SK-N-SH (cell line): ENCODE measurements at regions not wholly inside any gene's neighbourhood (a gene's known extent, or its start where the extent isn't known, plus 50 kb on each side); places are given as distances from the start of the nearest gene placed in this dataset.

Source experiments
- CTCF ChIA-PET: fragments of 300-600, 350-600 bp; formaldehyde crosslinking; extraction: SDS; loops from one replicate; lab custom pipeline; 2021; lab: Yijun Ruan, JAX
- POLR2A ChIA-PET: fragments of 350-600 bp; sonication (Branson Sonifier 250); formaldehyde crosslinking; extraction: SDS; loops from one replicate; lab custom pipeline; 2020; ENCODE audit warnings: antibody characterized with exemption, inconsistent platforms; lab: Yijun Ruan, JAX
- DNase-seq: peaks from one replicate; pipeline ENCODE4 v3.0.0; 2012
- H2AFZ ChIP-seq: fragments of 200-600 bp; sonication (generic); 2 replicates; pipeline ENCODE4 v1.8.1; 2016; ENCODE audit warnings: antibody characterized with exemption, mild to moderate bottlenecking, low read depth
- H3F3A ChIP-seq: fragments of 200-600 bp; sonication (generic); replicated peaks from 2 replicates; pipeline ENCODE3; 2016; ENCODE audit warnings: antibody characterized with exemption, mild to moderate bottlenecking; ENCODE audit not compliant: insufficient read depth
- H3K27ac ChIP-seq, 2 experiments: fragments of 200-500 bp in 1 of 2; fragments of 200-600 bp in 1 of 2; sonication (Bioruptor generic) in 1 of 2; sonication (generic), shearing (Covaris generic) in 1 of 2; 2 replicates each; pipeline versions ENCODE4 v1.5.1 to v1.6.1; 2014 to 2016; ENCODE audit warnings: low read depth in 2 of 2, inconsistent platforms in 1 of 2, low read length in 1 of 2, mild to moderate bottlenecking in 1 of 2, mixed read lengths in 1 of 2
- H3K27me3 ChIP-seq: fragments of 200-600 bp; sonication (generic), shearing (Covaris generic); 2 replicates; pipeline ENCODE4 v1.6.1; 2016; ENCODE audit warnings: mixed run types; ENCODE audit not compliant: insufficient read depth
- H3K36me3 ChIP-seq, 2 experiments: fragments of 200-500 bp in 1 of 2; fragments of 200-600 bp in 1 of 2; sonication (Bioruptor generic) in 1 of 2; sonication (generic) in 1 of 2; replicated peaks in 1 of 2; 2 replicates each; pipeline versions ENCODE3 to v1.5.1; 2014 to 2016; ENCODE audit warnings: low read length in 1 of 2, mild to moderate bottlenecking in 1 of 2; ENCODE audit not compliant: insufficient read depth in 2 of 2, control insufficient read depth in 1 of 2
- H3K4me1 ChIP-seq, 2 experiments: fragments of 200-500 bp in 1 of 2; fragments of 200-600 bp in 1 of 2; sonication (Bioruptor generic) in 1 of 2; sonication (generic), shearing (Covaris generic) in 1 of 2; 2 replicates each; pipeline versions ENCODE4 v1.5.1 to v1.6.1; 2014 to 2016; ENCODE audit warnings: low read depth in 1 of 2, low read length in 1 of 2, mixed run types in 1 of 2; ENCODE audit not compliant: insufficient read depth in 2 of 2, control insufficient read depth in 1 of 2
- H3K4me2 ChIP-seq: fragments of 200-600 bp; sonication (generic), shearing (Covaris generic); 2 replicates; pipeline ENCODE4 v1.6.1; 2017; ENCODE audit warnings: mixed run types
- H3K4me3 ChIP-seq, 2 experiments: fragments of 200-500 bp in 1 of 2; fragments of 200-600 bp in 1 of 2; sonication (Bioruptor generic) in 1 of 2; sonication (generic), shearing (Covaris generic) in 1 of 2; 2 replicates each; pipeline versions ENCODE4 v1.5.1 to v1.8.1; 2014 to 2016; ENCODE audit warnings: low read depth in 2 of 2, inconsistent platforms in 1 of 2, low read length in 1 of 2, mild to moderate bottlenecking in 1 of 2, mixed read lengths in 1 of 2, moderate library complexity in 1 of 2
- H3K79me2 ChIP-seq: fragments of 200-600 bp; sonication (generic); 2 replicates; pipeline ENCODE4 v1.8.1; 2017; ENCODE audit warnings: mild to moderate bottlenecking; ENCODE audit not compliant: insufficient read depth
- H3K9ac ChIP-seq: fragments of 200-600 bp; sonication (generic); 2 replicates; pipeline ENCODE4 v1.6.1; 2017; ENCODE audit warnings: mixed run types
- H3K9me2 ChIP-seq: fragments of 200-600 bp; sonication (generic); 2 replicates; pipeline ENCODE4 v1.6.1; 2017; ENCODE audit warnings: mixed run types
- H3K9me3 ChIP-seq: fragments of 200-600 bp; sonication (generic); 2 replicates; pipeline ENCODE4 v1.6.1; 2017; ENCODE audit warnings: mixed run types, mild to moderate bottlenecking, moderate library complexity
- H4K20me1 ChIP-seq: fragments of 200-600 bp; sonication (generic); 2 replicates; pipeline ENCODE4 v1.6.1; 2017; ENCODE audit warnings: mild to moderate bottlenecking, mixed run types; ENCODE audit not compliant: insufficient read depth
- CHD2 ChIP-seq: fragments of 150-350 bp; IDR thresholded peaks from 2 replicates; pipeline ENCODE4 v1.6.1; 2018; ENCODE audit warnings: low read length; ENCODE audit not compliant: partially characterized antibody
- EP300 ChIP-seq, 2 experiments: IDR thresholded peaks; 2 replicates each; pipeline versions ENCODE4 v1.4.0 to v1.6.1; 2012; ENCODE audit warnings: borderline replicate concordance in 1 of 2, low read depth in 1 of 2, low read length in 1 of 2
- EZH2phosphoT487 ChIP-seq: fragments of 200-600 bp; sonication (generic); IDR thresholded peaks from 2 replicates; pipeline ENCODE4 v1.6.1; 2017; ENCODE audit warnings: low read depth, mixed run types, mild to moderate bottlenecking, antibody characterized with exemption, moderate library complexity, borderline replicate concordance
- FOXJ3 ChIP-seq: sonication (generic); formaldehyde crosslinking; IDR thresholded peaks from 2 replicates; pipeline ENCODE4 v1.5.1; 2020; ENCODE audit warnings: mild to moderate bottlenecking, missing genetic modification reagents
- FOXM1 ChIP-seq: IDR thresholded peaks from 2 replicates; pipeline ENCODE4 v1.4.0; 2012; ENCODE audit warnings: low read depth, mild to moderate bottlenecking
- MEF2A ChIP-seq: IDR thresholded peaks from 2 replicates; pipeline ENCODE4 v1.4.0; 2012; ENCODE audit warnings: low read depth, borderline replicate concordance
- MXI1 ChIP-seq: IDR thresholded peaks from 2 replicates; pipeline ENCODE4 v1.6.1; 2012; ENCODE audit warnings: mild to moderate bottlenecking, low read depth, low read length, improper control_type of control experiment
- NFIC ChIP-seq: IDR thresholded peaks from 2 replicates; pipeline ENCODE4 v1.4.0; 2012; ENCODE audit warnings: borderline replicate concordance
- NRF1 ChIP-seq: IDR thresholded peaks from 2 replicates; pipeline ENCODE4 v1.6.1; 2012; ENCODE audit warnings: low read depth, mild to moderate bottlenecking, low read length
- RFX5 ChIP-seq: IDR thresholded peaks from 2 replicates; pipeline ENCODE4 v1.6.1; 2012; ENCODE audit warnings: mild to moderate bottlenecking, improper control_type of control experiment, low read length
- WGBS: methylation state at CpG from one replicate; pipeline ENCODE4 v1.1.6; 2017; ENCODE audit warnings: low lambda C conversion rate; 5-methylcytosine and 5-hydroxymethylcytosine counted together
- TF ChIP-seq, protein P1 (sequence below): fragments of 150-350 bp; IDR thresholded peaks from 2 replicates; pipeline ENCODE4 v1.6.1; 2017; ENCODE audit warnings: antibody characterized with exemption, low read length, low read depth, borderline replicate concordance
- TF ChIP-seq, protein P2 (sequence below): IDR thresholded peaks from 2 replicates; pipeline ENCODE4 v1.6.1; 2012; ENCODE audit warnings: mild to moderate bottlenecking, low read depth, low read length, moderate library complexity
- TF ChIP-seq, protein P3 (sequence below): fragments of 150-350 bp; IDR thresholded peaks from 2 replicates; pipeline ENCODE4 v1.6.1; 2016; ENCODE audit warnings: mild to moderate bottlenecking, low read depth, low read length
- TF ChIP-seq, protein P4 (sequence below): IDR thresholded peaks from 2 replicates; pipeline ENCODE4 v1.4.0; 2012; ENCODE audit warnings: low read depth

DNA sequence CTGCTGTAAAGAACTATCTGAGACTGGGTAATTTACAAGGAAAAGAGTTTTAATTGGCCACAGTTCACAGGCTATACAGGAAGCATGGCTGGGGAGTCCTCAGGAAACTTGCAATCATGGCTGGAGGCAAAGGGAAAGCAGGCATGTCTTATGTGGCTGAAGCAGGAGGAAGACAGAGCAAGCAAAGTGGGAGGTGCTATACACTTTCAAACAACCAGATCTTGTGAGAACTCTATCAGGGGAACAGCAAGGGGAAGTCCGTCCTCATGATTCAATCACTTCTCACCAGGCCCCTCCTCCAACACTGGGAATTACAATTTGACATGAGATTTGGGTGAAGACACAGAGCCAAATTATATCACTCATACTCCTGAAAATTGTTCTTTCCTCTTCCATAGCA, 109.5 kb upstream of the PKP2 start:
- no peak overlapping the region for H3K9ac ChIP-seq
- POLR2A ChIA-PET = no interaction called here
- no peak overlapping the region for H3K27ac ChIP-seq

DNA sequence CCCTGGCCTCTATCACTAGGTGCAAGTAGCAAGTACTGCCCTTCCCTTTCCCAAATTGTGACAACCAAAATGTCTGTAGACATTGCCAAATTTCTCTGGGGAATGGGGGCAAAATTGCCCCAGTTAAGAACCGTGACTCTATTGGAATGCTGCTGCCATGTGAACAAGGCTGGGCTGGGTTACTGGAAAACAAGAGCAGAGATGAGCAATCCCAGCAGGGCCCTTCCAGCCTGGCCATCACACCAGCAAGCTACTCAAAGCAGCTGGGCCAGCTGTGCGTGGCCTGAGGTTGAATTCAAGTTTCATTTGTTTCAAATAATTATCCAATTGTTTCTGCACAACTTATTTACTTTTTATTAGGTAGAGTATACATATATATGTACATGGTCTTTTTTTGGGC, 103.4 kb upstream of the PKP2 start:
- Histone ChIP-seq H3K9ac (no peak overlapping the region), H3K4me2 (no peak overlapping the region)
- CTCF ChIA-PET = no interaction called here
- WGBS = 3% methylated on average over 2 of the region's 2 CpGs
- no peak for TF ChIP-seq NRF1
- TF ChIP-seq RFX5 = no peak
- TF ChIP-seq, protein P1, sequence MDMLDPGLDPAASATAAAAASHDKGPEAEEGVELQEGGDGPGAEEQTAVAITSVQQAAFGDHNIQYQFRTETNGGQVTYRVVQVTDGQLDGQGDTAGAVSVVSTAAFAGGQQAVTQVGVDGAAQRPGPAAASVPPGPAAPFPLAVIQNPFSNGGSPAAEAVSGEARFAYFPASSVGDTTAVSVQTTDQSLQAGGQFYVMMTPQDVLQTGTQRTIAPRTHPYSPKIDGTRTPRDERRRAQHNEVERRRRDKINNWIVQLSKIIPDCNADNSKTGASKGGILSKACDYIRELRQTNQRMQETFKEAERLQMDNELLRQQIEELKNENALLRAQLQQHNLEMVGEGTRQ = no peak
- no peak for TF ChIP-seq FOXM1
- TF ChIP-seq, protein P2, sequence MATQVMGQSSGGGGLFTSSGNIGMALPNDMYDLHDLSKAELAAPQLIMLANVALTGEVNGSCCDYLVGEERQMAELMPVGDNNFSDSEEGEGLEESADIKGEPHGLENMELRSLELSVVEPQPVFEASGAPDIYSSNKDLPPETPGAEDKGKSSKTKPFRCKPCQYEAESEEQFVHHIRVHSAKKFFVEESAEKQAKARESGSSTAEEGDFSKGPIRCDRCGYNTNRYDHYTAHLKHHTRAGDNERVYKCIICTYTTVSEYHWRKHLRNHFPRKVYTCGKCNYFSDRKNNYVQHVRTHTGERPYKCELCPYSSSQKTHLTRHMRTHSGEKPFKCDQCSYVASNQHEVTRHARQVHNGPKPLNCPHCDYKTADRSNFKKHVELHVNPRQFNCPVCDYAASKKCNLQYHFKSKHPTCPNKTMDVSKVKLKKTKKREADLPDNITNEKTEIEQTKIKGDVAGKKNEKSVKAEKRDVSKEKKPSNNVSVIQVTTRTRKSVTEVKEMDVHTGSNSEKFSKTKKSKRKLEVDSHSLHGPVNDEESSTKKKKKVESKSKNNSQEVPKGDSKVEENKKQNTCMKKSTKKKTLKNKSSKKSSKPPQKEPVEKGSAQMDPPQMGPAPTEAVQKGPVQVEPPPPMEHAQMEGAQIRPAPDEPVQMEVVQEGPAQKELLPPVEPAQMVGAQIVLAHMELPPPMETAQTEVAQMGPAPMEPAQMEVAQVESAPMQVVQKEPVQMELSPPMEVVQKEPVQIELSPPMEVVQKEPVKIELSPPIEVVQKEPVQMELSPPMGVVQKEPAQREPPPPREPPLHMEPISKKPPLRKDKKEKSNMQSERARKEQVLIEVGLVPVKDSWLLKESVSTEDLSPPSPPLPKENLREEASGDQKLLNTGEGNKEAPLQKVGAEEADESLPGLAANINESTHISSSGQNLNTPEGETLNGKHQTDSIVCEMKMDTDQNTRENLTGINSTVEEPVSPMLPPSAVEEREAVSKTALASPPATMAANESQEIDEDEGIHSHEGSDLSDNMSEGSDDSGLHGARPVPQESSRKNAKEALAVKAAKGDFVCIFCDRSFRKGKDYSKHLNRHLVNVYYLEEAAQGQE = no peak
- TF ChIP-seq EP300 (IDR thresholded peaks at IDR 0.05; ENCODE audit: borderline replicate concordance in 1 of 2, low read depth in 1 of 2, low read length in 1 of 2) = no peak
- TF ChIP-seq, protein P3, sequence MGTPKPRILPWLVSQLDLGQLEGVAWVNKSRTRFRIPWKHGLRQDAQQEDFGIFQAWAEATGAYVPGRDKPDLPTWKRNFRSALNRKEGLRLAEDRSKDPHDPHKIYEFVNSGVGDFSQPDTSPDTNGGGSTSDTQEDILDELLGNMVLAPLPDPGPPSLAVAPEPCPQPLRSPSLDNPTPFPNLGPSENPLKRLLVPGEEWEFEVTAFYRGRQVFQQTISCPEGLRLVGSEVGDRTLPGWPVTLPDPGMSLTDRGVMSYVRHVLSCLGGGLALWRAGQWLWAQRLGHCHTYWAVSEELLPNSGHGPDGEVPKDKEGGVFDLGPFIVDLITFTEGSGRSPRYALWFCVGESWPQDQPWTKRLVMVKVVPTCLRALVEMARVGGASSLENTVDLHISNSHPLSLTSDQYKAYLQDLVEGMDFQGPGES = no peak
- TF ChIP-seq CHD2 = no peak
- no peak for TF ChIP-seq MXI1
- TF ChIP-seq NFIC = no peak
- TF ChIP-seq, all 33 proteins: peak for 0
- H3F3A ChIP-seq = no peaks in the 10 kb centered on the region
- H2AFZ ChIP-seq = no peak overlapping the region
- H3K4me1 ChIP-seq = no peaks in the 10 kb centered on the region
- H4K20me1 ChIP-seq = no peaks in the 10 kb centered on the region
- H3K9me2 ChIP-seq = no peaks in the 10 kb centered on the region
- no peaks in the 10 kb centered on the region for H3K36me3 ChIP-seq
- no peak overlapping the region for H3K4me3 ChIP-seq
- H3K79me2 ChIP-seq = no peaks in the 10 kb centered on the region
- no peaks in the 10 kb centered on the region for H3K27me3 ChIP-seq
- no peak overlapping the region for H3K27ac ChIP-seq
- POLR2A ChIA-PET = no interaction called here
- H3K9me3 ChIP-seq = no peaks in the 10 kb centered on the region
- no peak for DNase-seq

More for the DNA sequence above, 109.5 kb upstream of the PKP2 start:
- WGBS = 12% methylated on average over 1 of the region's 1 CpG
- CTCF ChIA-PET = no interaction called here
- Histone ChIP-seq H3K9me2 (no peaks in the 10 kb centered on the region), H3K36me3 (no peaks in the 10 kb centered on the region), H3F3A (no peaks in the 10 kb centered on the region), H3K4me2 (no peak overlapping the region), H3K9me3 (no peaks in the 10 kb centered on the region), H3K4me1 (no peaks in the 10 kb centered on the region), H3K27me3 (no peaks in the 10 kb centered on the region), H4K20me1 (no peaks in the 10 kb centered on the region), H2AFZ (no peak overlapping the region), H3K4me3 (no peak overlapping the region), H3K79me2 (no peaks in the 10 kb centered on the region)
- no peak for DNase-seq
- no peak for TF ChIP-seq MEF2A
- no peak for TF ChIP-seq NFIC
- TF ChIP-seq, protein P4, sequence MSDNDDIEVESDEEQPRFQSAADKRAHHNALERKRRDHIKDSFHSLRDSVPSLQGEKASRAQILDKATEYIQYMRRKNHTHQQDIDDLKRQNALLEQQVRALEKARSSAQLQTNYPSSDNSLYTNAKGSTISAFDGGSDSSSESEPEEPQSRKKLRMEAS = no peak
- no peak for TF ChIP-seq EZH2phosphoT487
- TF ChIP-seq RFX5 = no peak
- no peak for TF ChIP-seq FOXJ3 (CRISPR knock-in tag)
